ENCODE measurements at regions not wholly inside any gene's neighbourhood (a gene's known extent, or its start where the extent isn't known, plus 50 kb on each side); places are given as distances from the start of the nearest gene placed in this dataset.

GRCh38 chr14:48333221-48333920 lies 658.0 kb upstream of the MDGA2 start:
- Histone ChIP-seq H3K27ac (ENCODE audit: low read depth in 1 of 2, low read length in 2 of 2) (peak overlapping the region; percentile 60 to 66), H3K4me3 (ENCODE audit: low read depth in 1 of 3, low read length in 3 of 3) (no peak overlapping the region), H3K4me1 (ENCODE audit: control insufficient read depth in 4 of 4, insufficient read depth in 4 of 4, low read length in 3 of 4) (peaks cover 0 to 8% (median 3%) of the 10 kb centered on the region in 4 donors), H3K27me3 (ENCODE audit: control insufficient read depth in 4 of 4, insufficient read depth in 4 of 4, low read length in 3 of 4) (no peaks in the 10 kb centered on the region), H3K36me3 (ENCODE audit: control insufficient read depth in 4 of 4, insufficient read depth in 3 of 4, low read depth in 1 of 4, low read length in 3 of 4) (no peaks in the 10 kb centered on the region), H3K9me3 (ENCODE audit: control insufficient read depth in 4 of 4, low read length in 3 of 4) (no peaks in the 10 kb centered on the region), H3K9ac (ENCODE audit: low read depth in 1 of 2, low read length in 2 of 2) (peak overlapping the region in 1 of 2 donors; percentile 57)
- TF ChIP-seq FOXA1 (IDR thresholded peaks at IDR 0.05): no peak
- peak; percentile 66 for TF ChIP-seq SP1 (IDR thresholded peaks at IDR 0.05)
- TF ChIP-seq EGR1 (IDR thresholded peaks at IDR 0.05; ENCODE audit: low read depth in 2 of 2): no peak
- TF ChIP-seq TAF1 (conservative IDR thresholded peaks at IDR 0.05): peak; percentile 37
- peak; percentile 29 for TF ChIP-seq YY1 (IDR thresholded peaks at IDR 0.05)
- TF ChIP-seq NR2F2 (IDR thresholded peaks at IDR 0.05): no peak
- TF ChIP-seq ATF3 (IDR thresholded peaks at IDR 0.05): no peak
- TF ChIP-seq REST (IDR thresholded peaks at IDR 0.05): peak; percentile 48
- TF ChIP-seq RXRA (IDR thresholded peaks at IDR 0.05): no peak
- no peak for TF ChIP-seq FOXA2 (IDR thresholded peaks at IDR 0.05)
- TF ChIP-seq MAX (IDR thresholded peaks at IDR 0.05): no peak
- peak in 1 of 2 donors; percentile 20 for TF ChIP-seq JUND (IDR thresholded peaks at IDR 0.05)
- TF ChIP-seq HNF4A (conservative IDR thresholded peaks at IDR 0.05): peak; percentile 9 to 25
- no peak for TF ChIP-seq HNF4G (IDR thresholded peaks at IDR 0.05)
- TF ChIP-seq RAD21 (IDR thresholded peaks at IDR 0.05): no peak
- no peak for TF ChIP-seq CTCF (IDR thresholded peaks at IDR 0.05; ENCODE audit: low read depth, low read length, missing input control)
- no peak for DNase-seq (ENCODE audit: low spot score)
- 19% methylated on average over 2 of the region's 2 CpGs for WGBS

GRCh38 chr14:48331421-48331820 lies 656.0 kb upstream of the MDGA2 start:
- TF ChIP-seq SP1 (IDR thresholded peaks at IDR 0.05): no peak
- Histone ChIP-seq H3K27me3 (ENCODE audit: control insufficient read depth in 4 of 4, insufficient read depth in 4 of 4, low read length in 3 of 4) (no peaks in the 10 kb centered on the region), H3K27ac (ENCODE audit: low read depth in 1 of 2, low read length in 2 of 2) (no peak overlapping the region), H3K9ac (ENCODE audit: low read depth in 1 of 2, low read length in 2 of 2) (no peak overlapping the region), H3K36me3 (ENCODE audit: control insufficient read depth in 4 of 4, insufficient read depth in 3 of 4, low read depth in 1 of 4, low read length in 3 of 4) (no peaks in the 10 kb centered on the region), H3K4me1 (ENCODE audit: control insufficient read depth in 4 of 4, insufficient read depth in 4 of 4, low read length in 3 of 4) (peaks cover 0 to 8% (median 3%) of the 10 kb centered on the region in 4 donors), H3K4me3 (ENCODE audit: low read depth in 1 of 3, low read length in 3 of 3) (no peak overlapping the region), H3K9me3 (ENCODE audit: control insufficient read depth in 4 of 4, low read length in 3 of 4) (no peaks in the 10 kb centered on the region)
- WGBS: 75% methylated on average over 1 of the region's 1 CpG
- no peak for DNase-seq (ENCODE audit: low spot score)
